ENCODE measurements at regions not wholly inside any gene's neighbourhood (a gene's known extent, or its start where the extent isn't known, plus 50 kb on each side); places are given as distances from the start of the nearest gene placed in this dataset.

GRCh38 chr2:212712466-212712865, 173.9 kb upstream of the ERBB4 start:
- H3K27me3 Mint-ChIP-seq (ENCODE audit: low read depth, poor library complexity) = no peaks in the 10 kb centered on the region
- no peaks in the 10 kb centered on the region for H3K36me3 Mint-ChIP-seq (ENCODE audit: low read depth)
- TF ChIP-seq CTCF (IDR thresholded peaks at IDR 0.05) = no peak
- no peak overlapping the region for H3K4me3 Mint-ChIP-seq
- DNase-seq = no peak
- no peak overlapping the region for H3K27ac Mint-ChIP-seq
- H3K4me1 Mint-ChIP-seq = no peaks in the 10 kb centered on the region
- no peaks in the 10 kb centered on the region for H3K9me3 Mint-ChIP-seq

- DNase-seq = no peak
Measured at GRCh38 chr2:212711856-212712255, 173.3 kb upstream of the ERBB4 start.

GRCh38 chr2:212709280-212709679, 170.7 kb upstream of the ERBB4 start:
- H3K27ac Mint-ChIP-seq = no peak overlapping the region
- H3K36me3 Mint-ChIP-seq (ENCODE audit: low read depth) = no peaks in the 10 kb centered on the region
- peaks cover 4% of the 10 kb centered on the region for H3K27me3 Mint-ChIP-seq (ENCODE audit: low read depth, poor library complexity)
- TF ChIP-seq CTCF (IDR thresholded peaks at IDR 0.05) = no peak
- H3K9me3 Mint-ChIP-seq = no peaks in the 10 kb centered on the region
- no peak for DNase-seq
- no peaks in the 10 kb centered on the region for H3K4me1 Mint-ChIP-seq
- no peak overlapping the region for H3K4me3 Mint-ChIP-seq

More at GRCh38 chr2:212711856-212712255, 173.3 kb upstream of the ERBB4 start:
- H3K9me3 Mint-ChIP-seq = no peaks in the 10 kb centered on the region
- no peak overlapping the region for H3K27ac Mint-ChIP-seq
- no peak overlapping the region for H3K4me3 Mint-ChIP-seq
- no peaks in the 10 kb centered on the region for H3K36me3 Mint-ChIP-seq (ENCODE audit: low read depth)
- no peak for TF ChIP-seq CTCF (IDR thresholded peaks at IDR 0.05)
- no peaks in the 10 kb centered on the region for H3K4me1 Mint-ChIP-seq
- peaks cover 3% of the 10 kb centered on the region for H3K27me3 Mint-ChIP-seq (ENCODE audit: low read depth, poor library complexity)

GRCh38 chr2:212708355-212708754, 169.8 kb upstream of the ERBB4 start:
- Mint-ChIP-seq H3K4me1 (no peaks in the 10 kb centered on the region), H3K27me3 (ENCODE audit: low read depth, poor library complexity) (peaks cover 4% of the 10 kb centered on the region), H3K27ac (no peak overlapping the region), H3K36me3 (ENCODE audit: low read depth) (no peaks in the 10 kb centered on the region), H3K4me3 (no peak overlapping the region), H3K9me3 (no peaks in the 10 kb centered on the region)
- DNase-seq = no peak
- TF ChIP-seq CTCF (IDR thresholded peaks at IDR 0.05) = no peak

- TF ChIP-seq CTCF (IDR thresholded peaks at IDR 0.05) = no peak
- DNase-seq = no peak
- Mint-ChIP-seq H3K4me3 (no peak overlapping the region), H3K27me3 (ENCODE audit: low read depth, poor library complexity) (peaks cover 3% of the 10 kb centered on the region), H3K9me3 (no peaks in the 10 kb centered on the region), H3K4me1 (no peaks in the 10 kb centered on the region), H3K27ac (no peak overlapping the region), H3K36me3 (ENCODE audit: low read depth) (no peaks in the 10 kb centered on the region)
Measured at GRCh38 chr2:212695426-212695825, 156.8 kb upstream of the ERBB4 start.

GRCh38 chr2:212694398-212694797, 155.8 kb upstream of the ERBB4 start:
- Mint-ChIP-seq H3K27me3 (ENCODE audit: low read depth, poor library complexity) (peaks cover 3% of the 10 kb centered on the region), H3K27ac (no peak overlapping the region), H3K4me1 (no peaks in the 10 kb centered on the region), H3K36me3 (ENCODE audit: low read depth) (no peaks in the 10 kb centered on the region), H3K4me3 (no peak overlapping the region), H3K9me3 (no peaks in the 10 kb centered on the region)
- TF ChIP-seq CTCF (IDR thresholded peaks at IDR 0.05) = no peak
- DNase-seq = no peak

All from nephron progenitor cell (in vitro differentiated cells).